CD4-positive, alpha-beta T cell treated with Interleukin-17A for 4 hours (primary cell): ENCODE measurements at regions not wholly inside any gene's neighbourhood (a gene's known extent, or its start where the extent isn't known, plus 50 kb on each side); places are given as distances from the start of the nearest gene placed in this dataset.

ENCODE experiments used
- DNase-seq: peaks from one replicate; pipeline ENCODE4 v3.0.0-alpha.2; 2020; ENCODE audit warnings: mixed read lengths

GRCh38 chr1:222163895-222164294 is 384.0 kb downstream of the HHIPL2 start:
- no peak for DNase-seq

- DNase-seq = no peak
These were observed 386.2 kb downstream of the HHIPL2 start for GRCh38 chr1:222161676-222162075.

- DNase-seq = no peak
These were observed 390.3 kb downstream of the HHIPL2 start for GRCh38 chr1:222157612-222158011.

- no peak for DNase-seq
These were observed 398.3 kb upstream of the DUSP10 start for GRCh38 chr1:222140206-222140605.

GRCh38 chr1:222138095-222138494 is 396.2 kb upstream of the DUSP10 start:
- no peak for DNase-seq

- no peak for DNase-seq
These were observed 395.0 kb upstream of the DUSP10 start for GRCh38 chr1:222136869-222137268.

- DNase-seq = no peak
These were observed 387.2 kb upstream of the DUSP10 start for GRCh38 chr1:222129041-222129440.

- no peak for DNase-seq
These were observed 385.8 kb upstream of the DUSP10 start for GRCh38 chr1:222127526-222128152.

GRCh38 chr1:222127096-222127495 is 385.2 kb upstream of the DUSP10 start:
- no peak for DNase-seq

- DNase-seq = no peak
These were observed 384.2 kb upstream of the DUSP10 start for GRCh38 chr1:222126052-222126451.

- DNase-seq = no peak
These were observed 382.7 kb upstream of the DUSP10 start for GRCh38 chr1:222124602-222125001.

- no peak for DNase-seq
These were observed 381.2 kb upstream of the DUSP10 start for GRCh38 chr1:222123111-222123510.

GRCh38 chr1:222117809-222118208 is 375.9 kb upstream of the DUSP10 start:
- no peak for DNase-seq

- DNase-seq = no peak
These were observed 372.8 kb upstream of the DUSP10 start for GRCh38 chr1:222114536-222115156.

- no peak for DNase-seq
These were observed 367.9 kb upstream of the DUSP10 start for GRCh38 chr1:222109836-222110235.

GRCh38 chr1:222107975-222108374 is 366.1 kb upstream of the DUSP10 start:
- no peak for DNase-seq

GRCh38 chr1:222107267-222107666 is 365.4 kb upstream of the DUSP10 start:
- DNase-seq = no peak

GRCh38 chr1:222106377-222106776 is 364.5 kb upstream of the DUSP10 start:
- no peak for DNase-seq

GRCh38 chr1:222105861-222106260 is 364.0 kb upstream of the DUSP10 start:
- no peak for DNase-seq

GRCh38 chr1:222105393-222105737 is 363.5 kb upstream of the DUSP10 start:
- no peak for DNase-seq

- DNase-seq = no peak
These were observed 363.0 kb upstream of the DUSP10 start for GRCh38 chr1:222104694-222105392.

- no peak for DNase-seq
These were observed 362.2 kb upstream of the DUSP10 start for GRCh38 chr1:222104097-222104496.

- no peak for DNase-seq
These were observed 357.9 kb upstream of the DUSP10 start for GRCh38 chr1:222099746-222100145.

- no peak for DNase-seq
These were observed 356.5 kb upstream of the DUSP10 start for GRCh38 chr1:222098404-222098803.
